ENCODE measurements at regions not wholly inside any gene's neighbourhood (a gene's known extent, or its start where the extent isn't known, plus 50 kb on each side); places are given as distances from the start of the nearest gene placed in this dataset.

GRCh38 chr11:50181334-50181733 lies 148.7 kb downstream of the OR4C45 start:
- no peak for TF ChIP-seq CTCF (conservative IDR thresholded peaks at IDR 0.05; ENCODE audit: low read length)
- TF ChIP-seq EZH2phosphoT487 (IDR thresholded peaks at IDR 0.05; ENCODE audit: borderline replicate concordance, low read depth, low read length), result no peak

All from OCI-LY7 (cell line).